HG02885 (cell line): ENCODE measurements at regions not wholly inside any gene's neighbourhood (a gene's known extent, or its start where the extent isn't known, plus 50 kb on each side); places are given as distances from the start of the nearest gene placed in this dataset.
"Not testable (repeated sequence)": the region's sequence is repeated elsewhere in the genome, so short reads cannot be mapped to it uniquely, and the experiment has no call there.

ENCODE experiments used
- ATAC-seq: cut with Tn5 transposase; IDR thresholded peaks from one replicate; pipeline ENCODE4 v1.9.1; 2021; ENCODE audit warnings: mild to moderate bottlenecking; ENCODE audit not compliant: unreplicated experiment, poor library complexity

DNA sequence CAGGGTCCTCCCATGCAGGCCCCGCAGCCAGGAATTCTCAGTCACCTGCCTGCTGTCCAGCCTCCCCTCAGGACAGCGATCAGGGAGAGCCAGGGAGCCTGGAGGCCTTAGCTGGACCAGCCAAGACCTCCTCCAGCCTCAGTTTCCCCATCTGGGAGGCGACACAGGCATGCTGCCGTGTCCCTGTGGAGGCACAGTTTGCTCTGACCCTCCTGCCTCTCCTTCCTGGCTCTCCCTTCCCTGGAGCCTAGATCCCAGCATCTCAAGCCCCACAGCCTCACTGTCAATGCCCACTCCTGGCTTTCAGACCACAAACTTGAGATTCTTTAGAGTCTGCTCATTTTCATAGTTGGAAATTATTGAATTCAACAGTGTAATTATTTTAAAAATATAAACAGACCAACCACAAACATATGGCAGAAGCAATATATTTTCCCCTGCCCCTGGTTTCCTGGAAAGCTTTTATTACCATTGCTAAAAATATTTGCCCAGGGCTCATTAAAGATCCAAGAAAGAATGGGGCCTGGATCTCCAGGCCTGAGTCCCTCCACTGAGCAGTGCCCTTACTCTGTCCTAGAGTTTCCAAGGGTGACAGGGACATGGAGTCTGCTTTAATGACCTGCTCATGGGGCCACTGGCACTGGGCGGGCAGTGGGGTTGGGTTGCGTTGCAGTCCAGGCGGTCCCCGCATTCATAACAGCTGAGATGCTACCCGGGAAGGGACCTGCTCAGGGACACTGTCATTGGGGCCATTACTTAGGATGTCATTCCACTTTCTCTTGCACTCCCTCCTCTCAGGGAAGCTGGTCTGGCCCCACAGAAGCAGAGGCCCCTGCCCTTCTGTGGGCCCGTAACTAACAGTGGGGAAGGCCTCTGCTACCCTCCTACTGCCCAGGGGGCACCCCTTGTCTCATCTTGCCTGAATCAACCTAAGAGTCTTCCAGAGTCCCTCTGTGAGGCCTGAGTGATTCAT is 81.6 kb upstream of the CHST15 start:
- ATAC-seq, result no peak

DNA sequence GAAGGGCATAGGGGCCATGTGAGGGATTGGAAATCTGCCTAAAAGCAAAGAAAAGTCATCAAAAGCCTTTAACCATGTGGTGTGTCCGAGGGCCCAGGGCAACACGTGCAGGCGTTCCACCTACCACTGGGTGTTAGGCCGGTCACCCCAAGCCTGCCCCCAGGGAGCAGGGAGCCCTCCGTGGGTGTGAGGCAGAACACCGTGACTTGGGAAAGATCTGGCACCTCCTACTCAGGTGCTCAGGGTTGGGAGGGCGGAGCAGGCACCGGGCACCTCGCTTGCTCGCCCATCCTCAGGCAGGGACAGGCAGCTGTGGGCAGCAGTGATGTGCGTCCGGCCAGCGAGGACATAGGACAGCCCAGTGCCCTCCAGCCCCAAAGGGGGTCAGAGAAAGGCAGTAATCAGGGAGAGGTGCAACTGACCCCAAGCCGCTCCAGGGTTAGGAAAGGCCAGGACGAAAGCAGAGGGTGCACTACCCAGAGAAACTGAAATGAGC is 80.7 kb upstream of the CHST15 start:
- ATAC-seq, result no peak

- no peak for ATAC-seq
Measured at GRCh38 chr10:124173298-124173900, 80.0 kb upstream of the CHST15 start.

DNA sequence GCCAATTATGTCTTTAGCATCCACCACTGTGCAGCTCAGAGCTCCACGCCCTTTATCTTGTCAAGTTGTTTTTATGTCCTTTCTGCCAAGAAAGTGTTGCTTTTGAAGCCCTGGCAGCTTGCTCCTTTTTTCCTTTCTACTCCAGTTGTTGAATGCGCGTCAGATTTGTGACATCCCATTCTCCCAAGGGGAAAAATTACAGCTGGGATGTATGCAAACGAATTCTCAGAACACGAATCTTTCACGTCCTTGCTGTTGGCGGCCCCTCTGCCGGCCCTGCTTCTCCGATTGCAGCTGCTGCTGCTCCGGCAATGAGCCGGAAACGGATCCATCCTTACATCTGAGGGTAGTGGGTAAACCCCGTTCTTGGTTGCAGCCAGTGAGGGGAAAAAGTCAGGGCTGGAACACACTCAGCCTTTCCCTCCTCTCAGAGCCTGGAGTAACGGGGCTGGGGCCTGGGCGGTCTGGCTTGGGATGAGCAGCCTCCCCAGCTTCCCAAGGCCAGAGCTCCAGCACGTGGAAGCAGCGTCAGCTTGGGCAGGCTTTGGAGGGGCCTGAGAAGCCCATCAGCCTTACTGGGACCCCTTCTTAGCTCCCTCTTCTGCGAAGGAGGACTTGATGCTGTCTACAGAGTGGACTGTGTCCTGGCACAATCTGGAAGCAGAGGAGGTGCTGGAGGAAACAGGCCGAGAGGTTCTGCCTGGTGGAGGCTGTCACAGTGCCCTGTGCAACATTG is 79.0 kb upstream of the CHST15 start:
- ATAC-seq, result no peak

- no peak for ATAC-seq
Measured at GRCh38 chr10:124171561-124171960, 78.2 kb upstream of the CHST15 start.

DNA sequence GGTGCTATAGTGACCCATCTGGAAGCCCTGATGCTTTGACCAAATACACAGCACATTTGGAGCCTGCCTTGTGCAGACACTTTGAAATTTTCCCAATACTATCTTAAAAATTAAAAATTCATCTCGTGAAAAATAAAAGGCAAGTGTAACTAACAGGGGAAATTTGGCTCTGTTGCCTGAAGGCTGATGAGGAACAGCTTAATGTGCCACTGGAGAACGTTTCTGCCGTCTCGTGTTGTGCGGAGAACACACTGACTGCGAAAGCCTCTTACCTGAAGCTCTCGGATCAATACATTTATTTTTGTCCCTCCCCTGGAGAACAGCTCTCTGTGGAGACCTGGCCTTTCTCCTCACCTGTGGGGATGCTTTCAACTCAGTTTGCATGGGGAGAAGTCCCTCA is 77.2 kb upstream of the CHST15 start:
- ATAC-seq, result no peak

DNA sequence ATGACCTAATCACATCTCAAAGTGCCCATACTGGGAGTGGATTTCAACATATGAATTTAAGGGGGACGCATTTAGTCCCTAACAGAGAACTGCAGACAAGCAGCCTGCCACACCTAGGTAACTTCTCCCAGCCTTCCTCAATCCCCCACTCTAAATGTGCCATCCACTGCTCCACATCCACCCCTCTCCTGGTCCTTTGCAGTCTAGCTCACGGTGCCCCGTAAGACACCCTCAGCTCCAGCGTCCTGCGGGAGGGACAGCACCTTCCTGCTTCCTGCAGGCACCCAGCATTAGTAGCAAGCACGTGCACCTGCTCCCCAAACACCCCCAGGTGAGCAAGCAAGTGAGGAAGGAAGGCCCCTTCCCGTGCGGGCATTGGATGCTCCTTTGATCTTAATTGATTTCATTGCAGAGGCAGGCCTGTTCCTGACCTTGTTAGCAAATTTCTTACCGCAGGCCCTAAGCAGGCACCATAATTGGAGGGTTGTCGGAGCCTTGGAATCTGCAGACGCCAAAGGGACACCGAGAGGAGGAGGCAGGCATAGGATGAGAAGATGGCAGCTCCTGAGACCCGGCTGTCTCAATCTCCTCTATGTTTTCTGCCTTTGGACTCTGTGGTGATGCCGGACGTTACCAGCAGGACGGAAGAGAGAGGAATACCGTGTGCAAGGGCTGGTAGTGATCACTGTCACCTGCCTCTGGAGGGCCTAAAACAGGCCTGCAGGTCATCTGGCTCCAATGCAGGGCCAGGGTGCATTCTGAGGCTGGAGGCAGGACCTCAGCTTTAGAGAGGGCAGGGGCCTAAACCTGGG is 75.8 kb upstream of the CHST15 start:
- no peak for ATAC-seq

- ATAC-seq, result no peak
Measured at GRCh38 chr10:124168581-124168980, 75.2 kb upstream of the CHST15 start.

DNA sequence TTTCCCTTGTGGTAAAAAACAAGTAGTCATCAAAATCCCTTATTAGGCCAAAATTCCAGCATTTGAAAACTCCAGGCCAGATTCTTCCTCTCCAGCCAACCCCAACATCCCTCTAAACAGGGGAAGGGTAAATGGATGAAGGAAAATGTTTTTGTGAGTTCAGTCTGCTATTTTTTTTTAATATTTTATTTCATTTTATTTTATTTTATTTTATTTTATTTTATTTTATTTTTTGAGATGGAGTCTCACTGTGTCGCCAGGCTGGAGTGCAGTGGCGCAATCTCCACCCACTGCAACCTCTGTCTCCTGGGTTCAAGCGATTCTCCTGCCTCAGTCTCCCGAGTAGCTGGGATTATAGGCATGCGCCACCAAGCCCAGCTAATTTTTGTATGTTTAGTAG is 74.5 kb upstream of the CHST15 start:
- not testable (repeated sequence) for ATAC-seq

- ATAC-seq, result no peak
Measured at GRCh38 chr10:124166431-124167125, 73.2 kb upstream of the CHST15 start.

- no peak for ATAC-seq
Measured at GRCh38 chr10:124165827-124166226, 72.4 kb upstream of the CHST15 start.

DNA sequence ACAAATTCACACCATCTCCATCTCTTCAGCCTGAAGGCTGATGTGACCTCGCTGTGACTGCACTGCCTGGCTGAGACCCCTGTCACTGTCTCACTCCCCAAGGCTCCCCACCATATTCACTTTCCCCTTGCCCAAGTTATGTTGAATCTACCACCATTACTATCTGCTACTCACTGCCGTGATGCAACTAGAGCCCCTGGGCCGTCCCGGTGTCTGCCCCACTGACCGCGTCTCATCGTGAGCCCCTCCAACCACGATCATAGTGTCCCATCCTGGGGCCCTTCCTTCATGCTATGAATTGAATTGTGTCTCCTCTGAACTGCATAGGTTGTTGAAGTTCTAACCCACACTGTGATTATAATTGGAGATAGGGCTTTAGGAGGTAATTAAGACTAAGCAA is 71.9 kb upstream of the CHST15 start:
- ATAC-seq, result no peak

DNA sequence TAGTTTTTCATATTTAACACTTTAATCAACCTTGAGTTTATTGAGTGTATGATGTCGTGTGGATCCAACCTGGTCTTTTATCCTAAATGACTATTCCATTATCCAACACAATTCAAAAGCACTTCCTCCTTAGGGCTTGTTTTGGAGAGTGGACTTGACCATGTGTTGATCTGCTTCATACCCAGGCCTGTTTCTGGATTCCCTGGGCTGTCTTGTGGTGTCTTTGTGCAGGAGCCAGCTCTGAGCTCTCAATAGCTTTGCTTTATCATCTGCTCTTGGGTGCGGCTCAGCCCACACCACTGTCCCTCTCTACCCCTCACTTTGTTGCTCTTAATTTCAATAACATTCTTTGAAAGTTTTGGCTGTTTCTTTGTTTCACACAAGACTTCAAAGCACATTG is 70.9 kb upstream of the CHST15 start:
- ATAC-seq, result no peak

DNA sequence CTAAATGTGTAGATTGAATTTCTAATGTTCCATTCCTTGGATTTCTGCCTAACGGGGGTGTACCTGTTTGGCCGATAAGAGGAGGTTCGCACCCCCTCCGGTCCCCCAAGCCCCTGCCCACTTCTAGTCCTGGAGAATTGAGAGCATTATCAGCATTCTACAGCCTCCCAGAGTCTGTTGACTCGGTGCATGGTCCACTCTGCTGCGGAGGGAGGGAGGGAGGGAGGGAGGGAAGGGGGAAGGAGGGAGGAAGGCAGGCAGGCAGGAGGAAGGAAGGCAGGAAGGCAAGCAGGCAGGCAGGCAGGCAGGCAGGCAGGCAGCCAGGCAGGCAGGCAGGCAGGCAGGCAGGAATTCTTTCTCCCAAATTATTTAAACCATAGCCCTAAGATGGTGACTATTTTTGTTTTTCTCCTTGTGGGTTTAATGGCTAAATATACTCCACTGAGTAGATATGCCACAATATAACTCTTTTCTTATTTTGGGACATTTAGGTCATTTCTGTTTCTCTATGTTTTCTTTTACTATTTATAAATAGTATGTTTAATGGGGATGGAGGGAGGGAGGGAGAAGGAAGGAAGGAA is 69.5 kb upstream of the CHST15 start:
- ATAC-seq, result no peak

- ATAC-seq, result no peak
Measured at GRCh38 chr10:124162136-124162535, 68.7 kb upstream of the CHST15 start.

DNA sequence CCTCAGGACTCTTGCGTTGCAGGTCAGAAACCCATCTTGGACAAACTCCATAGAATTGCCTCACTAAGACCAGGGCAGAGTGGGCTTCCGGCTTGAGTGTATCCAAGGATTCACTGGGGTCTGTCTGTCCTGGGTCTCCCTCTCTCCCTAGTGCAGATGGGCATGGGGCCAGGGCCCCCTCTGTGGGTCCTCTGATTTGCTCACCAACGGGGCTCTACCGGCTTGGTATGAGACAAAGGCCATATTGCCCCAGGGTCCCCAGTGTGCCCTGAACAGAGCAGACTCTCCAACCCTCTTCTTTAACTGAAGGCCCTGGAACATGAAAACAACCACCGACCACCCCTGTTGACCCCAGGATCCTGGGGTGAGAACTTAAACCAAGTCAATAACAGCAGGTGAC is 68.2 kb upstream of the CHST15 start:
- ATAC-seq, result no peak

GRCh38 chr10:124160943-124161582 is 67.7 kb upstream of the CHST15 start:
- ATAC-seq, result no peak

GRCh38 chr10:124160176-124160575 is 66.8 kb upstream of the CHST15 start:
- ATAC-seq, result no peak

GRCh38 chr10:124159153-124159552 is 65.8 kb upstream of the CHST15 start:
- ATAC-seq, result no peak
